HCT116 (cell line): ENCODE measurements at regions not wholly inside any gene's neighbourhood (a gene's known extent, or its start where the extent isn't known, plus 50 kb on each side); places are given as distances from the start of the nearest gene placed in this dataset.

ENCODE experiments used
- ATAC-seq: fragments of 200-7000 bp; cut with Tn5 transposase; 2 replicates; pipeline ENCODE4 v1.9.1; 2020; ENCODE audit warnings: mild to moderate bottlenecking, moderate library complexity
- BruUV-seq: library from RNA; stranded (reverse); fragments of 400-500 nt; replicated peaks from 2 replicates; lab custom pipeline; 2021; lab: Mats Ljungman, UMichigan
- CTCF ChIA-PET: fragments of 300-600 bp; sonication (Branson Sonifier 250); formaldehyde crosslinking; loops from one replicate; lab custom pipeline; 2021; ENCODE audit warnings: antibody characterized with exemption; lab: Charles Lee
- POLR2A ChIA-PET: fragments of 300-600, 350-600 bp; sonication (Branson Sonifier 250); formaldehyde crosslinking; loops from one replicate; lab custom pipeline; 2021; ENCODE audit warnings: antibody characterized with exemption; lab: Charles Lee
- RAD21 ChIA-PET, 2 experiments: fragments of 300-600 bp; sonication (Branson Sonifier 250); formaldehyde crosslinking; loops; one replicate each; lab custom pipeline; 2023; ENCODE audit warnings: low total read pairs in 2 of 2; ENCODE audit not compliant: uncharacterized antibody in 2 of 2, unreplicated experiment in 2 of 2, low non-redundant PET in 1 of 2; lab: Charles Lee
- DNase-seq: peaks from one replicate; pipeline ENCODE4 v3.0.0-alpha.2; 2010; ENCODE audit warnings: low read depth, low spot score
- H2AFZ ChIP-seq: fragments of 200-600 bp; shearing (Covaris generic), sonication (generic); 2 replicates; pipeline ENCODE4 v1.6.1; 2017; ENCODE audit warnings: low read depth, mixed run types, mixed read lengths, antibody characterized with exemption, low read length; ENCODE audit not compliant: poor library complexity, severe bottlenecking
- H3K27ac ChIP-seq: 2 replicates; pipeline ENCODE4 v1.5.1; 2012; ENCODE audit warnings: low read depth, low read length
- H3K27me3 ChIP-seq: fragments of 200-600 bp; sonication (generic); 2 replicates; pipeline ENCODE4 v1.6.1; 2016; ENCODE audit warnings: mixed run types, low read length, mixed read lengths; ENCODE audit not compliant: insufficient read depth
- H3K36me3 ChIP-seq, 2 experiments: fragments of 200-500 bp in 1 of 2; fragments of 200-600 bp in 1 of 2; sonication (Bioruptor generic) in 1 of 2; sonication (generic) in 1 of 2; 2 replicates each; pipeline versions ENCODE4 v1.5.1 to v1.6.1; 2014 to 2016; ENCODE audit warnings: low read length in 2 of 2, inconsistent platforms in 1 of 2, mixed read lengths in 1 of 2, mixed run types in 1 of 2; ENCODE audit not compliant: insufficient read depth in 2 of 2, control insufficient read depth in 1 of 2
- H3K4me1 ChIP-seq, 2 experiments: fragments of 200-600 bp in 1 of 2; sonication (generic) in 1 of 2; 2 replicates each; pipeline versions ENCODE4 v1.5.1 to v1.6.1; 2012 to 2017; ENCODE audit warnings: low read length in 2 of 2, inconsistent platforms in 1 of 2, mild to moderate bottlenecking in 1 of 2, mixed read lengths in 1 of 2, mixed run types in 1 of 2, moderate library complexity in 1 of 2; ENCODE audit not compliant: insufficient read depth in 2 of 2, control insufficient read depth in 1 of 2
- H3K4me2 ChIP-seq: fragments of 200-600 bp; sonication (generic); 2 replicates; pipeline ENCODE4 v1.6.1; 2017; ENCODE audit warnings: mixed run types, low read length, mixed read lengths
- H3K4me3 ChIP-seq, 2 experiments: fragments of 200-600 bp in 1 of 2; sonication (generic) in 1 of 2; replicated peaks in 1 of 2; 2 replicates each; pipeline ENCODE4 v1.5.1; 2011 to 2016; ENCODE audit warnings: low read length in 2 of 2, control low read depth in 1 of 2, low read depth in 1 of 2, mild to moderate bottlenecking in 1 of 2, mixed read lengths in 1 of 2, mixed run types in 1 of 2
- H3K79me2 ChIP-seq: fragments of 200-600 bp; sonication (generic); 2 replicates; pipeline ENCODE4 v1.6.1; 2017; ENCODE audit warnings: mild to moderate bottlenecking, mixed run types, low read length, moderate library complexity, mixed read lengths; ENCODE audit not compliant: insufficient read depth
- H3K9ac ChIP-seq: fragments of 200-600 bp; sonication (generic); 2 replicates; pipeline ENCODE4 v1.6.1; 2016; ENCODE audit warnings: low read length, mixed read lengths
- H3K9me2 ChIP-seq: fragments of 200-600 bp; sonication (generic), shearing (Covaris generic); 2 replicates; pipeline ENCODE4 v1.6.1; 2017; ENCODE audit warnings: mixed run types, mild to moderate bottlenecking, moderate library complexity; ENCODE audit not compliant: insufficient read depth
- H3K9me3 ChIP-seq, 2 experiments: fragments of 200-500 bp in 1 of 2; fragments of 200-600 bp in 1 of 2; sonication (Bioruptor generic) in 1 of 2; sonication (generic) in 1 of 2; 2 replicates each; pipeline ENCODE4 v1.6.1; 2014 to 2017; ENCODE audit warnings: low read length in 2 of 2, mixed read lengths in 2 of 2, inconsistent platforms in 1 of 2, low read depth in 1 of 2, mild to moderate bottlenecking in 1 of 2, mixed run types in 1 of 2, moderate library complexity in 1 of 2; ENCODE audit not compliant: control insufficient read depth in 1 of 2, insufficient read depth in 1 of 2
- H4K20me1 ChIP-seq: fragments of 200-600 bp; sonication (generic), shearing (Covaris generic); 2 replicates; pipeline ENCODE4 v1.6.1; 2017; ENCODE audit warnings: mixed run types, mild to moderate bottlenecking, moderate library complexity; ENCODE audit not compliant: insufficient read depth
- CBX3 ChIP-seq: IDR thresholded peaks from 2 replicates; pipeline ENCODE4 v1.6.1; 2012; ENCODE audit warnings: low read depth
- ELF1 ChIP-seq: IDR thresholded peaks from 2 replicates; pipeline ENCODE4 v1.6.1; 2012; ENCODE audit warnings: low read depth, borderline replicate concordance
- EZH2 ChIP-seq: fragments of 200-600 bp; sonication (generic); IDR thresholded peaks from 2 replicates; pipeline ENCODE4 v1.6.1; 2017; ENCODE audit warnings: antibody characterized with exemption, mixed run types
- FOSL1 ChIP-seq: IDR thresholded peaks from 2 replicates; pipeline ENCODE4 v1.6.1; 2012; ENCODE audit warnings: low read depth
- MAX ChIP-seq: IDR thresholded peaks from 2 replicates; pipeline ENCODE4 v1.6.1; 2012
- POLR2AphosphoS5 ChIP-seq: IDR thresholded peaks from 2 replicates; pipeline ENCODE4 v1.6.1; 2011; ENCODE audit warnings: mild to moderate bottlenecking, low read depth, low read length, moderate library complexity
- RAD21 ChIP-seq: IDR thresholded peaks from 2 replicates; pipeline ENCODE4 v1.6.1; 2012; ENCODE audit warnings: low read depth, mild to moderate bottlenecking
- SP1 ChIP-seq: IDR thresholded peaks from 2 replicates; pipeline ENCODE4 v1.6.1; 2012; ENCODE audit warnings: low read depth
- SRF ChIP-seq: IDR thresholded peaks from 2 replicates; pipeline ENCODE4 v1.6.1; 2012; ENCODE audit warnings: low read depth
- YY1 ChIP-seq: IDR thresholded peaks from 2 replicates; pipeline ENCODE4 v1.6.1; 2011; ENCODE audit warnings: low read length, low read depth, moderate library complexity, mild to moderate bottlenecking; ENCODE audit not compliant: insufficient replicate concordance; ENCODE audit errors: extremely low read depth
- intact Hi-C: fragments of 100-400 bp; cut with micrococcal nuclease; formaldehyde crosslinking; loops from 2 replicates; pipeline ENCODE4 v1.10.0; 2022
- TF ChIP-seq, protein P1 (sequence below): IDR thresholded peaks from 2 replicates; pipeline ENCODE4 v1.6.1; 2011; ENCODE audit warnings: mild to moderate bottlenecking, low read length, moderate library complexity; ENCODE audit not compliant: insufficient replicate concordance; ENCODE audit errors: extremely low read depth

- TF ChIP-seq, protein P1, sequence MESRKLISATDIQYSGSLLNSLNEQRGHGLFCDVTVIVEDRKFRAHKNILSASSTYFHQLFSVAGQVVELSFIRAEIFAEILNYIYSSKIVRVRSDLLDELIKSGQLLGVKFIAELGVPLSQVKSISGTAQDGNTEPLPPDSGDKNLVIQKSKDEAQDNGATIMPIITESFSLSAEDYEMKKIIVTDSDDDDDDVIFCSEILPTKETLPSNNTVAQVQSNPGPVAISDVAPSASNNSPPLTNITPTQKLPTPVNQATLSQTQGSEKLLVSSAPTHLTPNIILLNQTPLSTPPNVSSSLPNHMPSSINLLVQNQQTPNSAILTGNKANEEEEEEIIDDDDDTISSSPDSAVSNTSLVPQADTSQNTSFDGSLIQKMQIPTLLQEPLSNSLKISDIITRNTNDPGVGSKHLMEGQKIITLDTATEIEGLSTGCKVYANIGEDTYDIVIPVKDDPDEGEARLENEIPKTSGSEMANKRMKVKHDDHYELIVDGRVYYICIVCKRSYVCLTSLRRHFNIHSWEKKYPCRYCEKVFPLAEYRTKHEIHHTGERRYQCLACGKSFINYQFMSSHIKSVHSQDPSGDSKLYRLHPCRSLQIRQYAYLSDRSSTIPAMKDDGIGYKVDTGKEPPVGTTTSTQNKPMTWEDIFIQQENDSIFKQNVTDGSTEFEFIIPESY = no peak
- TF ChIP-seq EZH2 = no peak
- no peak for TF ChIP-seq SP1
- no peak for TF ChIP-seq CBX3
- TF ChIP-seq YY1 = no peak
- TF ChIP-seq RAD21 = no peak
- TF ChIP-seq MAX = no peak
- no peak for TF ChIP-seq SRF
Measured at GRCh38 chr9:91163444-91163772, 198.3 kb downstream of the AUH start (continued).

DNA sequence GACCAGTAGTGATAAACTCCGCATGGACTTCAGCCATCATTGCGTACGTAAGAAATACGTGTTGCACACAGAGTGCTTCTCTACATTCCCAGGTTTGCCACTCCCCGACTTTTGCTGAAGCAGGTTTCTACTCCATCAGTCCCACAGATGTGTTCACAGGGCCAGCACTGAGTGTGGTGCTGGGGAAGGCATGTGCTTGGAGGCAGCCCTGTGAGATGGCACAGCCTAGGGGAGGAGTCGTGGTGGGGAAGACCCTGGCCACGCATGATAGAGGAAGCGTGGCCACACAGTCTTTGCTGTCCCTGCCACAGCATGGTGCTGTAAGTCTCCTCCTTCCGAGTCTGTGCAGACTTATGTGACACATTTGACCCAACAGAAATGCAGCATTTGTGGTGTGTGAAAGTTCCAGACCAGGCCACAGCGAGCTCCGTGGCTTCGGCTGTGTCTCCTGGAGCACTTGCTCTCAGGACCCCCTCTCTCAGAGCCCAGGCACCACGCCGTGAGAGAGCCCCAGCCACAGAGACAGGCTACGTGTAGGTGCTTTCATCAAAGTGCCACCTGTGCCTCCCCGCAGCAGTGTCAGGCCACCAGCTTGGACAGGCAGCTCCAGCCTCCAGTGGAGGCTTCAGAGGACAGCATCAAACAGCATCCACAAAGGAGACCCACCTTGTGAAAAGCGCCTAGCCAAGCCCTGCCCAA is 197.8 kb downstream of the AUH start:
- DNase-seq = no peak
- Histone ChIP-seq H3K4me2 (peak overlapping the region; percentile 61), H3K27me3 (no peaks in the 10 kb centered on the region), H3K4me1 (peaks cover 16 to 43% of the 10 kb centered on the region in 2 experiments), H3K9me2 (no peaks in the 10 kb centered on the region), H2AFZ (no peak overlapping the region), H3K9me3 (no peaks in the 10 kb centered on the region), H4K20me1 (no peaks in the 10 kb centered on the region), H3K27ac (no peak overlapping the region), H3K4me3 (no peak overlapping the region), H3K9ac (no peak overlapping the region), H3K79me2 (no peaks in the 10 kb centered on the region), H3K36me3 (no peaks in the 10 kb centered on the region)
- intact Hi-C loops = no loop called here
- no peak for TF ChIP-seq ELF1
- no peak for TF ChIP-seq POLR2AphosphoS5
- TF ChIP-seq CBX3 = no peak
- no peak for TF ChIP-seq FOSL1
- ChIA-PET POLR2A (no interaction called here), CTCF (interaction anchor here (1.5 kb wide), 1 partner anchor 179 kb away, joined by 3 read pairs; no protein-coding TSS in a partner anchor), RAD21 (interaction anchor here (0.6 to 0.7 kb wide), 2 partner anchors 34 to 249 kb away, joined by 3 read pairs; no protein-coding TSS in a partner anchor)
- peak; percentile 5; the same call in 1 of the 2 replicates for ATAC-seq
- BruUV-seq = no TSS peak
